ENCODE measurements at regions not wholly inside any gene's neighbourhood (a gene's known extent, or its start where the extent isn't known, plus 50 kb on each side); places are given as distances from the start of the nearest gene placed in this dataset.

GRCh38 chr9:118302721-118303120 lies 598.5 kb downstream of the TLR4 start:
- H3K27ac ChIP-seq: peak overlapping the region in 1 of 2 experiments; percentile 4; a peak in 1 of 6 replicates
- no peak for ATAC-seq
- DNase-seq (ENCODE audit: low read depth in 1 of 2, low spot score in 1 of 2): no peak
- no peaks in the 10 kb centered on the region for H3K9me3 ChIP-seq
- H3K4me1 ChIP-seq: 0 out of 3 replicates have a peak, but pooled peaks cover 11% of the 10 kb centered on the region
- no peak overlapping the region for H3K4me2 ChIP-seq
- H3K4me3 ChIP-seq: no peak overlapping the region
- WGBS (ENCODE audit: missing lambda C conversion rate): 58% methylated on average over 2 of the region's 2 CpGs
- ChIA-PET CTCF (no interaction called here), POLR2A (no interaction called here)
- no peak for TF ChIP-seq CHD2 (IDR thresholded peaks at IDR 0.05; ENCODE audit: low read length, partially characterized antibody)
- TF ChIP-seq CBX2 (IDR thresholded peaks at IDR 0.05; ENCODE audit: borderline replicate concordance, low read depth): no peak
- no peak for TF ChIP-seq RAD21 (conservative IDR thresholded peaks at IDR 0.05 in 1 of 2, IDR thresholded peaks at IDR 0.05 in 1 of 2)
- no peak for TF ChIP-seq ZNF302 (CRISPR knock-in tag; IDR thresholded peaks at IDR 0.05)
- TF ChIP-seq HOXA7 (CRISPR knock-in tag; IDR thresholded peaks at IDR 0.05): no peak
- TF ChIP-seq ZFP36 (IDR thresholded peaks at IDR 0.05; ENCODE audit: borderline replicate concordance, partially characterized antibody): no peak
- TF ChIP-seq CTCF (IDR thresholded peaks at IDR 0.05): no peak
- no peak for TF ChIP-seq ELK1 (IDR thresholded peaks at IDR 0.05; ENCODE audit: low read depth, low read length)
- no peak for TF ChIP-seq SREBF2 (IDR thresholded peaks at IDR 0.05)
- TF ChIP-seq ZC3H11A (IDR thresholded peaks at IDR 0.05): no peak
- no peak for TF ChIP-seq POLR2AphosphoS2 (conservative IDR thresholded peaks at IDR 0.05; ENCODE audit: low read length)
- no peak for TF ChIP-seq BCL3 (IDR thresholded peaks at IDR 0.05)
- TF ChIP-seq MAZ (IDR thresholded peaks at IDR 0.05; ENCODE audit: borderline replicate concordance, low read depth, low read length): no peak
- TF ChIP-seq REST (IDR thresholded peaks at IDR 0.05): no peak
- FAIRE-seq: no peak

GRCh38 chr9:118303216-118303615 lies 599.0 kb downstream of the TLR4 start:
- TF ChIP-seq POLR2A (IDR thresholded peaks at IDR 0.05; ENCODE audit: low read length): no peak
- TF ChIP-seq JUN (IDR thresholded peaks at IDR 0.05): no peak
- no peak for TF ChIP-seq E2F6 (IDR thresholded peaks at IDR 0.05; ENCODE audit: borderline replicate concordance, low read depth)
- no peak for TF ChIP-seq RAD21 (conservative IDR thresholded peaks at IDR 0.05 in 1 of 2, IDR thresholded peaks at IDR 0.05 in 1 of 2)
- no peak for TF ChIP-seq CHD2 (IDR thresholded peaks at IDR 0.05; ENCODE audit: low read length, partially characterized antibody)
- TF ChIP-seq NFE2L2 (conservative IDR thresholded peaks at IDR 0.05; ENCODE audit: low read length): no peak
- DNase-seq (ENCODE audit: low read depth in 1 of 2, low spot score in 1 of 2) (no peak), ATAC-seq (no peak), FAIRE-seq (no peak)
- Histone ChIP-seq H3K27ac (no peak overlapping the region), H3K4me2 (no peak overlapping the region), H3K9me3 (no peaks in the 10 kb centered on the region), H3K4me3 (no peak overlapping the region), H3K4me1 (0 out of 3 replicates have a peak, but pooled peaks cover 14% of the 10 kb centered on the region)
- 38% methylated on average over 3 of the region's 3 CpGs for WGBS (ENCODE audit: missing lambda C conversion rate)
- POLR2A ChIA-PET: no interaction called here
- CTCF ChIA-PET: interaction anchor here (0.7 kb wide), 1 partner anchor 90 kb away, joined by 3 read pairs; no protein-coding TSS in a partner anchor

Measured in A549 (cell line).